Activated CD4-positive, alpha-beta T cell treated with anti-CD3 and anti-CD28 coated beads, Interleukin-2, amount 50 U/mL, for 1 hour (primary cell): ENCODE measurements at regions not wholly inside any gene's neighbourhood (a gene's known extent, or its start where the extent isn't known, plus 50 kb on each side); places are given as distances from the start of the nearest gene placed in this dataset.

Source experiments
- DNase-seq: peaks from one replicate; pipeline ENCODE4 v3.0.0-alpha.2; 2020

DNA sequence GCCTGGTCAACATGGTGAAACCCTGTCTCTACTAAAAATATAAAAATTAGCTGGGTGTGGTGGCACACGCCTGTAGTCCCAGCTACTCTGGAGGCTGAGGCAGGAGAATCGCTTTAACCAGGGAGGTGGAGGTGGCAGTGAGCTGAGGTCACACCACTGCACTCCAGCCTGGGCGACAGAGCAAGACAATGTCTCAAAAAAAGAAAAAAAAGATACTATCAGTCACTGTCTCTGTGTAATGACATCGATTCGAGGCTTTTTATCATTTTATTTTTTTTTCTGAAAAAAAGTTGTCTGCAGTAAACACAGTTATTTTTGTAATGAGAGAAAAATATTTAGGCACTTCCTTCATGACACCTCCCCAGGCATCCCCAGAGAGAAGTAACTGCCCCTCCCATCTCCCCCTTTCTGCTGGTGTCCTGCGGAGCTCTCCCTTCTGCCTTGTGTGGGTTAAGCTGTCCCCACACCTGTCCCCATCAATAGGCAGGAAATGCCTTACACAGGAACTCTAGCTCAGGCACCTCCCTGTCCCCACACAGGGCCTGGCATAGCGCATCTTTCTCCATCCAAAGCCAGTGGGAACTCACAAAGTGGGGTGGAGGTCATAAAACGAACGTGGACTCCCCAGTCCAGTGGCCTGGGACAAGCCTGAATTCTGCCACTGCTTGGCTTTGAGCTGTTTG is 132.0 kb downstream of the SYF2 start:
- no peak for DNase-seq

- DNase-seq: peak; percentile 11
These were observed 132.9 kb downstream of the SYF2 start for GRCh38 chr1:25099343-25099951.

- DNase-seq: no peak
These were observed 133.6 kb downstream of the SYF2 start for GRCh38 chr1:25098717-25099116.

DNA sequence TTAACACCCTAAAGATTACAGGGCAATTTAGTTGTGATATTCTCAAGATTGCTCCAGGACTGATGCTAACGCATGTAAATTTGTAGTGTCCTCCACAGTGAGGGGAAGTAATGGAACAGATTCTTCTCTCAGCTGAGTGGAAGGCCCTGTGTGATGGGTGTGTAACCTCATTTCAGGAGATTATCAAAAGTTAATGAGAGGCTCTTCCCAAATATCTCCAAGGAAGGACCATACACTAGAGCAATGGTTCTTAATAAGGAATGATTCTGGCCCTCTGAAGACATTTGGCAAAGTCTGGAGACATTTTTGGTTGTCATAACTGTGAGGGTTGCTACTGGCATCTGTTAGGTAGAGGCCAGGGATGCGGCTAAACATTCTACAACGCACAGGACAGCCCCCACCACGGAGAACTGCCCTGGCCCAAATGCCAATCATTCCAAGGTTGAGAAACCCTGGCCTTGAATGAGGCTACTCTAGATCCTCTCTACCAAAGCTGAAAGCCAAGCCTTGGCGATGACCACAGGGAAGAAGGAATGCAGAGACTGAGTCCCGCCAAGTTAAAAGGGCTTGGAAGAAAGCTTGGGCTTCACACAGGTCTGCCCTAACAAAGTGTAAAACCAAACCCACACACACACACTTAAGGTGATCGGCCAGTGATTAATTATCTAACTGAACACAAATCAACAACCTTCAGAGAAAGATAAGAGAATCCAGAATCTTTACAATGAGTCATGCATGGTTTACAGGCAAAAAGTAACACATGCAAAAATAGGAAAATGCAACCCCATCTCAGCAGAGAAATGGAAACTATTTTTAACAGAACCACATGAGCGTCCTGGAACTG is 135.8 kb downstream of the SYF2 start:
- no peak for DNase-seq

DNA sequence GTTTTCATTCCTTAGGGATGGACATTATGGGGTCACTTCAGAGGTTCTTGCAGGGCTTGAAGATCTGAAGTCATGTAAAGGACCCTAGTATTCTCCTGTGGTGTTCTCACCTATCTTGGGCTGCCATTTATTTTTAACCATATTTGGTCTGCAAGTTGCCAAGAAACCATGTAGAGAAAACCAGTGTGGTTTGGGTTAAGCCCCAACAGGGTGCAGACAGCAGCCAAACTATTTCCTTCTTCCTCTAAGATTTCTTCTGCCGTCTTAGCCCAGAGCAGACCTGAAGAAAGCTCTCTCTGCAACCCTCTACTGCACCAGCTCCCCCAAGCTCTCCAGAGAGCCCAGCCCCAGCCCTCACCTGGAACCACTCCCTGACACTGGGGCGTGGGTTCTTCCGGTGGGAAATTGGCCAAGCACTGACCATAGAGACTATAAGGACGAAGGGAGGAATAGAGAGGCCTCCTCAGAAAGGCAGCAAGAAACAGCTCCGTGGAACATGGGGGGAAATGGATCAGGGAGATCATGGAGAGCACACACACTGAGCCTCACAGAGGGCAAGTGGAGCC is 136.6 kb downstream of the SYF2 start:
- DNase-seq: no peak

GRCh38 chr1:25094995-25095394 is 137.3 kb downstream of the SYF2 start:
- DNase-seq: no peak

GRCh38 chr1:25094229-25094628 is 138.1 kb downstream of the SYF2 start:
- DNase-seq: no peak

GRCh38 chr1:25091658-25092057 is 140.6 kb downstream of the SYF2 start:
- no peak for DNase-seq

DNA sequence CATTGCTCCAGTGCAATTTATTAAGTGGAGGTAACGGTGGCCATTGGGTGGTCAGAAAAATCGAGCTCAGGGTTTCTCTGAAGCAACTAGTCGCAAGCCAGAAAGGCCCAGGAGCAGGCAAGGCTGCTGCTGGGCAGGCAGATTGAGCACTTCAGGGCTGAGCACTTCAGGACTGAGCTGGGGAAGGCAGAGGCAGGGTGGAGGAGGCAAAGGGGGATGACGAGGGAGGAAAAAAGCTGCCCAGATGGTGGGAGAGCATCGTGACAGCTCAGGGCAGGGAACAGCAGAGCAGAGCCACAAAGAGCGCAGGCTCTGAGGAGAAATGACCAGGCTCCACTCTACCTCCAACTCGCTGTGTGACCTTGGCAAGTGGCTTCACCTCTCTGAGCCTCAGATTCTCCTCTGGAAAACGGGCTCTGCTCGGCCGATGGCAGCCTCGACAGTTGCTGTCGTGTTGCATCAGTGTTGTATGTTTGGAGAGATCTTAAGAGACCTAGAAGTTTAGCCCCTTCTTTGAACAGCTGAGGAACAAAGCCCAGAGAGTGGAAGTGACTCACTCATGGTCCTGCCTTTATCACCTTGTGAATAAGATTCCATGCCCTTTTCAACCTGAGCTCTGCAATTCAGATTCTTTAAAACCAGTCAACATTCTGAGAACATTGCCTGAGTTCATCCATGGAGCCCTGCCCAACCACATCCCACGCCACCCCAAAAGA is 141.4 kb downstream of the SYF2 start:
- no peak for DNase-seq

GRCh38 chr1:25089772-25090171 is 142.5 kb downstream of the SYF2 start:
- no peak for DNase-seq

DNA sequence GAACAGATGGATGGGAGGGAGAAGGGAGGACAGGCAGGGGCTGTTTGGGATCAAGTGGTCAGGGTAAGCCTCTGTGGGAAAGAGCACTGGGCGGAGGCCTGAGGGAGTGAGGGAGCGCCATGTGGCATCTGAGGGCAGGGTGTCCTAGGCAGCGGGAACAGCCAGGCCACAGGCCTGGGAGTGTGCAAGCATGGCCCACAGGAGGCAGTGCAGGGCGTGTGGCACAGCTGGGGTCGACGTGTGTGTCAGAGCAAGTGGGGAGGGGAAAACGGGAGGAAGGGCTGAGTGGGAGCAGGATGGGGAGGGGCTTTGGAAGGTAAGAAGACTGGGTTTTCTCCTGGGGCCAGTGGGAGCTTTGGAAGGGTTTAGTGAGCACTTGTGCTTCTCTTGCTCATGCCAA is 143.4 kb downstream of the SYF2 start:
- no peak for DNase-seq

DNA sequence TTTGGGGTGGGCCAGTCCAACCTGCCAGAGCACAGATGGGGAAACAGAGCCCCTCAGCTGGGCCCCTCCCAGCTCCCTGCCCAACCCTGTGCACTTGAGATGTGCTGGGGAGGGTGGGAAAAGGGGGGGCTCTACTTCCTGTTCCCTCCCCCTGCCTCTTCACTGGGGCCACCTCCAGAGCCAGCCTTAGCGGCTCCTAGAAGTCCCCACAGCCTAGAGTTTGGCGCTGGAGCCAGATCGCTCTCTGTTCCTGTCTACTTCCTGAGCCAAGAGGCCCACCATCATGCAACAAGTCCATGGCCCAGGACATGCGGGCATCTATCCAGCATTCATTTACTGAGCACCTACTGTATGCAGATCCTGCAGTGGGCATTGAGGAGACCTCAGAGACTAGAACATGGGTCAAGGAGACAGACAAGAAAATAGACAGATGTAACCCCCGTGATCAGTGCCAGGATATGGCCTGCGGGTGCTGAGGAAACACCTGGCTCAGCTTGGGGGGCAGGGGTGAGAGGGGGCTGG is 144.1 kb downstream of the SYF2 start:
- DNase-seq: no peak

- no peak for DNase-seq
These were observed 145.7 kb downstream of the SYF2 start for GRCh38 chr1:25086518-25087079.

DNA sequence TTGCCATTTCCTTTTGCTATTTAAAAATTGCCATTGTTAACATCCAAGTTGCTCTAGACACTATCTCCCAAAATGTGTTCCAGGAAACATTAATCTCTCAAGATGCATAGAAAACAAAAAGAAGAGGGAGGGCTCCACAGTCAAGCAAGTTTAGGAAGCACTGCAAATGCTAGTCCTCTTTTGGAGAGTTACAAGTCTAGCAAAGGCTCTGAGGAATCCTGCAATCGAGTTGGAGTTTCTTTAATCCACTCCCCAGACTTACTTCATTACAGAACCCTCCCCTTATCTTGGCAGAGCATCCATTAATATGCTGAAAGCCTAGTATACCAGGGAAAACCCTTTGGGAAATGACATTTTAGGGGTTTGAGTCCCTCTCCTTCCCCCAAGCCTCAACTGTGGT is 147.9 kb downstream of the SYF2 start:
- DNase-seq: no peak

DNA sequence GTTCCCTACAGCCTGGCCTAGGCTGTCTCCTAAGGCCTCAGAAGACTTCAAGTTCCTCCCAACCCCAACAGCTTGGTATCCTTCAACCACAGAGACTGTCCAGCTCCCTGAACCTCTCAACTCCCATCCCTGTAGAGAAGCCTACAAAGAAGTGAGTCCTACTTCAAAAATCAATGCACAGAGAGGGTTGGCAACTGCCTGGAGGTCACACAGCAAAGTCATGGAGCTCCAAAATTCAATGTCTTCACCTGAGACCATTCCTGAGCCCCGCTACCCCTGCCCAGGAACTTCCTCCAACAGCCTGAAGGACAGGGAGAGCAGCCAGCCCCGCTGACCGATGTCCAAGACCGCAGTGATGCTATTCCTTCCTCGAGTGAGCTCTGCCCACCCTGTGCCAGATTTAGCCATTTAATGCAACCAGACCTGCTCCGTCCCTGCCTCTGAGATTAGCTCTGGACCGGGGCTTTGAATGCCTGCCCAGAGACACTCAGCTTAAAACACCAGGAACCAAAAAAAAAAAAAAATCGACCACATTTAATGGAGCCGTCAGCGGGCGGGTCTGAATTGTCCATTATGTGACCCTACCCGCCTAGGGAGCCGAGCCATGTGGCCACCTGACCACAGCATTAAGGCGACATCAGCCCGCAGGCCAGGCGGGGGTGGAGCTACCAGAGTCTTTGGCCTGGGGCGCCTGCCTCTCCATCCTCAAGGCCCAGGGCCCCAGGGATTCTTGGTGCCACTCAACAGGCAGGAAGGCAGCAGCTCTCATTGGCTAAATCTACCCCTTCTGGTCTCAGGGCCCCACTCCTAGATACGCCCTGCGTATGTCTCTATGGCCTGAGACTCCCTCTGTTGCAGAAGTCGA is 148.6 kb downstream of the SYF2 start:
- DNase-seq: no peak

DNA sequence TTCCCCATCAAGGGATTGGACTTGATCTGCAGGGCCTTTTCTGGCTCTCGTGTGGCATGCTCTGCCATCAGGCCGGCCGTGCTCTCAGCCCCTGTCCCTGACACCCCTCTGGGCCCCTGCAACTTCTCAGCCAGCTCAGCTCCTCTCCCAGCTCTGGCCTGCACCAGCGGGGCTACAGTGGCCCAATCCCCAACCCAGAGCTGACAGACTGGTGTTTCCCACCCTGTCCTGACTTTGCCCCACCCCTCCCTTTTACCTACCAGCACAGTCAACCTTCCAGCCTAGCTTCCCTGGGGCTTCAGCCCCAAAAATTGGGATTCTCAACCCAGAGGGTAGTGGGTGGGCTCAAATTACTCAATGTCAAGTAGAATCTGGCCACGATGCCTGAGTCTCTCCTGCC is 149.3 kb downstream of the SYF2 start:
- DNase-seq: no peak

DNA sequence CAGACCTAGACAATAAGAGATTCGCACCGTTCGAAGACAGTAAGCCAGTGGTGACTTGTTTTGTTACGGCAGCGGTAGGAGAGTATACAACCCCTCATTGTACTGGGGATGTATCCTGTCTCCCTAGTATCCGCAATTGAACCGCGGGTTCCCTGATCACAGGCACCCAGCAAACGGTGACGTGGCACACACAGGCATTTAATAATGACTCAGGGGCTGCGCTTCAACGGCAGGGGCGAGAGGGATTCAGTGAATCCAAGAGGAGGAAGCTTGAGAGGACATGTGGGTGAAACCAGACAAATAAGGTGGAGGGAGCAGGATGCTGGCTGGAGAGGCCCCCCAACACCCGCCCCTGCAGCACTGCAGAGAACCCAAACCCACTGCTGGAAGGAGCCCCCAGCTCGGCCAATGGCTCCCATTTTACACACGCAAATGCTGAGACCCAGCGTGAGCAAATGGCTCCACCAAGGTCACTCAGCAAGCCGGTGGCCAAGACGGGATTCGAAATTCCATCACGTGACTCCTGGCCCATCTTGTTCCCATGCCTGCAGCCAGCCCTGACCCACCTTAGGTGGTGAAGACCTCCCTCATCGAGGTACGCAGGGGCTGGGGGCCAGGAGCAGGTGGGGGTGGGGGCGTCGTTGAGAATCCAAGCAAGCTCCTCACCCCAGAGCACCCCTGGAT is 149.9 kb downstream of the SYF2 start:
- no peak for DNase-seq

DNA sequence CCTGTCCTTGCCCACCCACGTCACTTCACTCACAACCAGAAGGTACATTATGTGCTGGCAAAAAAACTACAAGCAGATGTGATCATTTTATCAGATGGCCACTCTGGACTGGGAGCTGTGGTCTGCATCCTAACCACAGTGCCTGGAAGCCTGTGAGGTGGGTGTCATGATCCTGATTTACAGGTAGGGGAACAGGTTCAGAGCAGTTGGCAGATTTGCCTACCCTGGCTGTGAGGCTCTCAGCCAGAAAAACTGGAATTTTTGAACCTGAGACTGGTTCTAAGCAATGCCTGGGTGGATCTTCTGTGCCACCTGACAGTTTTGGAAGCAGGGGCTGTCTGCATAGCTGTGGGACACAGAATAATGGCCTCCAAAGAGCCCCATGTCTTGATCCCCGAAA is 150.8 kb downstream of the SYF2 start:
- DNase-seq: no peak

- no peak for DNase-seq
These were observed 150.5 kb upstream of the RUNX3 start for GRCh38 chr1:25080294-25081209.

DNA sequence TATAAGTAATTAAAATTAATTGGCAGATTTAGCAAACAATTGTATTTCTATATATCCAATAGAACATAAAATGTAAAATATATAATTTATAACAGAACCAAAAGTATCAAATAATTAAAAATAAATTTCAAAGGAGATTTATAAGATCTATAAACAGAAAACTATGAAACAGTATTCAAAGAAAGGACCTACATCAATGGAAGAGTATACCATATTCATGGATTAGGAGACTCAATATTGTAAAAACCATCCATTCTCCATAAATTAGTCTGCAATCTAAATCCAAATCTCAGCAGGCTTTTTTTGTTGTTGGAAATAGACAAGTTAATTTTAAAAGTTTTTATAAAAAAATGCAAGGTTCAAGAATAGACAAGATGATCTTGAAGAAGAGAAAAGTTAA is 149.0 kb upstream of the RUNX3 start:
- no peak for DNase-seq
